ENCODE measurements at regions not wholly inside any gene's neighbourhood (a gene's known extent, or its start where the extent isn't known, plus 50 kb on each side); places are given as distances from the start of the nearest gene placed in this dataset.

DNA sequence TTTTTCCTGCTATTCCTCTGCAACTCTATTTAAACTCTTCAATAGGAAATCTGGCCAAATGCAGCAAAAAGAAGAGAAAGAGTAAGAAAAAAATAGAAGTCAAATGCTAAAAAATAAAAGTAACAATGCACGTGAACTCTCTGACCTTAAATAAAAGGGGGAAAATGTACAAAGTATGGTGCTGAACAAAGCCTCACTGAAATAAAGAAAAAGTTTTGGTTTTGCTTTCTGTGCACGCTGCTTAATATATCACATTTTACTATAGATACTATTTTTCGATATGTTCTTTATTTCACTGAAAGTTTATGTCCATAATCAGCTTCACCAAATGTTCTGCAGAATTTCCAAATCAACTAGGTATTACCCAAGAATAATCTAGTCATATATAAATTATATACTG lies 396.3 kb downstream of the CBLN2 start:
- WGBS (ENCODE audit: insufficient coverage): no CpG with 5 or more reads among the region's 3 CpGs
- CTCF ChIA-PET: no interaction called here

DNA sequence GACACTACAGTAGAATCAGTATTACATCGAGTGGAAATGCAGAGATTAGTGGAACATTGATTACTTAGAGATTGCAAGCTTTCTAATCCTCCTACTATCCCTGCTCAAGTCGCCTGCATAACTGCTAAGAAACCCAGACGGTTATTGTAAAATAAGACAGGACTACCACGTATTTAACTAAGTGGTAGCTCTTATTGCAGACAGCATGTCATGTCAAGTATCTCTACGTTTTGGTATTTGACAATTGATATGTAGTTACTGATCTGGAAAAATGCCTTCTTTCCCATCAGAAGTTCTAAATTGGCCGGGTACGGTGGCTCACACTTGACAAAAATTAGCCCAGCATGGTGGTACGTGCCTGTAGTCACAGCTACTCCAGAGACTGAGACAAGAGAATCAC lies 404.1 kb downstream of the CBLN2 start:
- no peaks in the 10 kb centered on the region for H3K9me3 ChIP-seq (ENCODE audit: control extremely low read depth in 1 of 5, control insufficient read depth in 4 of 5, insufficient read depth in 2 of 5, low read depth in 1 of 5, low read length in 4 of 5)
- H3K36me3 ChIP-seq (ENCODE audit: control insufficient read depth in 4 of 4, insufficient read depth in 4 of 4, low read length in 3 of 4): no peaks in the 10 kb centered on the region
- H3K4me3 ChIP-seq (ENCODE audit: control insufficient read depth in 1 of 7, extremely low read depth in 1 of 7, insufficient read depth in 4 of 7, low read depth in 2 of 7, low read length in 6 of 7): no peak overlapping the region
- no peak overlapping the region for H3K27ac ChIP-seq (ENCODE audit: insufficient read depth in 1 of 2, low read depth in 1 of 2, low read length in 2 of 2, poor library complexity in 1 of 2, severe bottlenecking in 2 of 2)
- no peak for DNase-seq
- WGBS (ENCODE audit: insufficient coverage): 89% methylated on average over 8 of the region's 8 CpGs
- no peaks in the 10 kb centered on the region for H3K4me1 ChIP-seq (ENCODE audit: control extremely low read depth in 1 of 4, control insufficient read depth in 4 of 4, insufficient read depth in 4 of 4, low read length in 3 of 4)
- ChIA-PET POLR2A (no interaction called here), CTCF (interaction anchor here (1.0 kb wide), 1 partner anchor 23 kb away, joined by 3 read pairs; no protein-coding TSS in a partner anchor)
- H3K27me3 ChIP-seq (replicated peaks in 2 of 5; ENCODE audit: control insufficient read depth in 4 of 5, insufficient read depth in 5 of 5, low read length in 4 of 5): no peaks in the 10 kb centered on the region

More for the DNA sequence above, 396.3 kb downstream of the CBLN2 start:
- no peak for DNase-seq
- POLR2A ChIA-PET: no interaction called here
- Histone ChIP-seq H3K4me3 (ENCODE audit: control insufficient read depth in 1 of 7, extremely low read depth in 1 of 7, insufficient read depth in 4 of 7, low read depth in 2 of 7, low read length in 6 of 7) (no peak overlapping the region), H3K4me1 (ENCODE audit: control extremely low read depth in 1 of 4, control insufficient read depth in 4 of 4, insufficient read depth in 4 of 4, low read length in 3 of 4) (no peaks in the 10 kb centered on the region), H3K27me3 (replicated peaks in 2 of 5; ENCODE audit: control insufficient read depth in 4 of 5, insufficient read depth in 5 of 5, low read length in 4 of 5) (no peaks in the 10 kb centered on the region), H3K27ac (ENCODE audit: insufficient read depth in 1 of 2, low read depth in 1 of 2, low read length in 2 of 2, poor library complexity in 1 of 2, severe bottlenecking in 2 of 2) (no peak overlapping the region), H3K36me3 (ENCODE audit: control insufficient read depth in 4 of 4, insufficient read depth in 4 of 4, low read length in 3 of 4) (no peaks in the 10 kb centered on the region), H3K9me3 (ENCODE audit: control extremely low read depth in 1 of 5, control insufficient read depth in 4 of 5, insufficient read depth in 2 of 5, low read depth in 1 of 5, low read length in 4 of 5) (no peaks in the 10 kb centered on the region)

DNA sequence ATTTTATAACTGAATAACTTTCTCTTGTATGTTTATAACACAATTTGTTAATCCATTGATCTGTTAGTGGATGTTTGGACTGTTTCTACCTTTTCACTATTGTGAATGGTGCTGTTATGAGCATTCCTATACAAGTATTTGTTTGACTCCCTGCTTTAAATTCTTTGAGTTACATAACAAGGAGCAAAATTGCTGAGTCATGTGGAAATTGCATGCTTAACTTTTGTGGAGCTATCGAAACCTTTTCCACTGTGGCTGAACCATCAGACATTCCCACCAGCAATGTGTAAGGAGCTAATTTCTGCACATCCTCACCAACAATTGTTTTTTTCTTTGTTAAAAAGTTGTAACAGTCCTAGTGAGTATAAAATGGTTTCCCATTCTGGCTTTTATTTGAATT lies 415.5 kb downstream of the CBLN2 start:
- H3K4me1 ChIP-seq (ENCODE audit: control extremely low read depth in 1 of 4, control insufficient read depth in 4 of 4, insufficient read depth in 4 of 4, low read length in 3 of 4): no peaks in the 10 kb centered on the region
- POLR2A ChIA-PET: no interaction called here
- no peaks in the 10 kb centered on the region for H3K36me3 ChIP-seq (ENCODE audit: control insufficient read depth in 4 of 4, insufficient read depth in 4 of 4, low read length in 3 of 4)
- H3K9me3 ChIP-seq (ENCODE audit: control extremely low read depth in 1 of 5, control insufficient read depth in 4 of 5, insufficient read depth in 2 of 5, low read depth in 1 of 5, low read length in 4 of 5): no peaks in the 10 kb centered on the region
- CTCF ChIA-PET: no interaction called here
- H3K27ac ChIP-seq (ENCODE audit: insufficient read depth in 1 of 2, low read depth in 1 of 2, low read length in 2 of 2, poor library complexity in 1 of 2, severe bottlenecking in 2 of 2): no peak overlapping the region
- DNase-seq: peak; percentile 1 to 19 (median 4)
- no peak overlapping the region for H3K4me3 ChIP-seq (ENCODE audit: control insufficient read depth in 1 of 7, extremely low read depth in 1 of 7, insufficient read depth in 4 of 7, low read depth in 2 of 7, low read length in 6 of 7)
- no peaks in the 10 kb centered on the region for H3K27me3 ChIP-seq (replicated peaks in 2 of 5; ENCODE audit: control insufficient read depth in 4 of 5, insufficient read depth in 5 of 5, low read length in 4 of 5)
- no CpG with 5 or more reads among the region's 1 CpG for WGBS (ENCODE audit: insufficient coverage)

DNA sequence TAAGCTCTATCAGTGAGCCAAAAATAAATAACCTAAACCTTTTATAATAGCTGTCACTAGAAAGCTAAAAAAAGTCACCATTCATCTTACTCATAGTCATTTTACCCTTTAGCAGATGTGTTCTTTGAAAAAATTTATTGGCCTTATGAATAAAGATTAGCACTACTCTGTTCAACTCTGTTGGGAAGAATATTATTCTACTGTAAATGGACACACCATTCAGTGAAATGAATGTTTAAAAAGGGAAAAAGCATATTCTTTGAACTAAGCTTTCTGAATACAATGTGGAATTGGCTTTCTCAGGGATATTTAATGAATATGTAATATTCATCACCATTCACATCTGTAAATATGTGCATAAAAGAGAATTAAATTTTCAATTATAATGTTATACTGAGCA lies 422.0 kb downstream of the CBLN2 start:
- POLR2A ChIA-PET: no interaction called here
- no peak for DNase-seq
- no peaks in the 10 kb centered on the region for H3K9me3 ChIP-seq (ENCODE audit: control extremely low read depth in 1 of 5, control insufficient read depth in 4 of 5, insufficient read depth in 2 of 5, low read depth in 1 of 5, low read length in 4 of 5)
- no peak overlapping the region for H3K27ac ChIP-seq (ENCODE audit: insufficient read depth in 1 of 2, low read depth in 1 of 2, low read length in 2 of 2, poor library complexity in 1 of 2, severe bottlenecking in 2 of 2)
- no peaks in the 10 kb centered on the region for H3K4me1 ChIP-seq (ENCODE audit: control extremely low read depth in 1 of 4, control insufficient read depth in 4 of 4, insufficient read depth in 4 of 4, low read length in 3 of 4)
- no peaks in the 10 kb centered on the region for H3K27me3 ChIP-seq (replicated peaks in 2 of 5; ENCODE audit: control insufficient read depth in 4 of 5, insufficient read depth in 5 of 5, low read length in 4 of 5)
- H3K36me3 ChIP-seq (ENCODE audit: control insufficient read depth in 4 of 4, insufficient read depth in 4 of 4, low read length in 3 of 4): no peaks in the 10 kb centered on the region
- no peak overlapping the region for H3K4me3 ChIP-seq (ENCODE audit: control insufficient read depth in 1 of 7, extremely low read depth in 1 of 7, insufficient read depth in 4 of 7, low read depth in 2 of 7, low read length in 6 of 7)
- CTCF ChIA-PET: no interaction called here

DNA sequence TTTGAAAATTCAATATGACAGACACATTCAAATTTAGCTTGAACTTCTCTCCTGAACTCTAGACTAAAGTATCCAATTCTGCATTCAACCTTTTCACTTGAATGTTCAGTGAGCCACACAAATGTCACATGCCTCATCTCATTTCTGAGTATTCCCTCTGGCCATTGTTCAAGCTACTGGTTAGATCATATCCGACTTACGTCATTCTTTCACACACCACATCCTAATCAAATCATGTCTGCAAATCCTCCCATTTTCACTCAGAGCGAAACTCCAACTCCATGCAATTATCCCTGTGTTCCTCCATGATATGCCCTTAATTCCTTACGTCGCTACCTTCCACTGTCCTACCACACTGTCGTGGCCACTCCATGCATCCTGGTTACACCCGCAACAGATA lies 425.1 kb downstream of the CBLN2 start:
- DNase-seq: no peak
- Histone ChIP-seq H3K27ac (ENCODE audit: insufficient read depth in 1 of 2, low read depth in 1 of 2, low read length in 2 of 2, poor library complexity in 1 of 2, severe bottlenecking in 2 of 2) (no peak overlapping the region), H3K4me1 (ENCODE audit: control extremely low read depth in 1 of 4, control insufficient read depth in 4 of 4, insufficient read depth in 4 of 4, low read length in 3 of 4) (no peaks in the 10 kb centered on the region), H3K27me3 (replicated peaks in 2 of 5; ENCODE audit: control insufficient read depth in 4 of 5, insufficient read depth in 5 of 5, low read length in 4 of 5) (no peaks in the 10 kb centered on the region), H3K36me3 (ENCODE audit: control insufficient read depth in 4 of 4, insufficient read depth in 4 of 4, low read length in 3 of 4) (no peaks in the 10 kb centered on the region), H3K4me3 (ENCODE audit: control insufficient read depth in 1 of 7, extremely low read depth in 1 of 7, insufficient read depth in 4 of 7, low read depth in 2 of 7, low read length in 6 of 7) (no peak overlapping the region), H3K9me3 (ENCODE audit: control extremely low read depth in 1 of 5, control insufficient read depth in 4 of 5, insufficient read depth in 2 of 5, low read depth in 1 of 5, low read length in 4 of 5) (no peaks in the 10 kb centered on the region)
- POLR2A ChIA-PET: no interaction called here
- CTCF ChIA-PET: no interaction called here
- 87% methylated on average over 7 of the region's 7 CpGs for WGBS (ENCODE audit: insufficient coverage)

DNA sequence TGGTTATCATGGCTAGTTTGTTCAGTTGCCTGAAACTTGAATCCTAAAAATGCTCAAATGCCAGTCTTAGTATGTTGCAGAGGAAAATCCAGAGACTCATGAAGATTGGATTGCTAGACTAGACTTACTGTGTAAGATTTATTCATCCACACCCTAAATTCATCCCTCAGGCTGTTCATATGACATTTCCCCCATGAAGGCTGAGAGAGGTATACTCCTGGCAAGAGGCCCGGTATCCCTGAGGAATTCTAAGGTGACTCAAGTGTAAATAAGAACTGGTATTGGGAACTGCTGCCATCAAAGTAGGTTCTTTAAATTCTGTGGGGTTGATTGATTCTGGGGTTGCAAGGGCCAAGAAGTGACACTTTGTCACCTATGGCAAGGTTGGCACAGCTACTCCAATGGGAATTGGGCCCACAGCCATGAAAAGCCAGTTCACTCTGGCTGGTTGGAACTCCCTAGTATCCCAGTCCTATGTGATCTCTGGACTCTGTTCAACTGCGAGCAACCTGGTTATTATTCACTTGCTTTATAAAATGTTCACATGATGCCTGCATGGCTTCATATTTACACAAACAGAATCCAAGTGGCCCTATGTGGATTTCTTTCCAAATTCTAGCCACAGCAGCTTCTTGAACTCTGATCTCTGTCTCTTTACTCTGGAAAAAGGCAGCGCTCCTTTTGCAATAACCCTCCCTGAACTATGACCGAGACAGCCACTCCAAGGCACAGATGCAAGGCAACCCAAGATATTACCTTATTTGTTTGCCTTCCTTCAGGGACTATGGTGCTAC lies 429.1 kb downstream of the CBLN2 start:
- Histone ChIP-seq H3K9me3 (ENCODE audit: control extremely low read depth in 1 of 5, control insufficient read depth in 4 of 5, insufficient read depth in 2 of 5, low read depth in 1 of 5, low read length in 4 of 5) (no peaks in the 10 kb centered on the region), H3K4me3 (ENCODE audit: control insufficient read depth in 1 of 7, extremely low read depth in 1 of 7, insufficient read depth in 4 of 7, low read depth in 2 of 7, low read length in 6 of 7) (no peak overlapping the region), H3K27ac (ENCODE audit: insufficient read depth in 1 of 2, low read depth in 1 of 2, low read length in 2 of 2, poor library complexity in 1 of 2, severe bottlenecking in 2 of 2) (no peak overlapping the region), H3K36me3 (ENCODE audit: control insufficient read depth in 4 of 4, insufficient read depth in 4 of 4, low read length in 3 of 4) (no peaks in the 10 kb centered on the region), H3K27me3 (replicated peaks in 2 of 5; ENCODE audit: control insufficient read depth in 4 of 5, insufficient read depth in 5 of 5, low read length in 4 of 5) (no peaks in the 10 kb centered on the region), H3K4me1 (ENCODE audit: control extremely low read depth in 1 of 4, control insufficient read depth in 4 of 4, insufficient read depth in 4 of 4, low read length in 3 of 4) (no peaks in the 10 kb centered on the region)
- ChIA-PET POLR2A (no interaction called here), CTCF (no interaction called here)
- 100% methylated on average over 3 of the region's 4 CpGs for WGBS (ENCODE audit: insufficient coverage)
- no peak for DNase-seq

DNA sequence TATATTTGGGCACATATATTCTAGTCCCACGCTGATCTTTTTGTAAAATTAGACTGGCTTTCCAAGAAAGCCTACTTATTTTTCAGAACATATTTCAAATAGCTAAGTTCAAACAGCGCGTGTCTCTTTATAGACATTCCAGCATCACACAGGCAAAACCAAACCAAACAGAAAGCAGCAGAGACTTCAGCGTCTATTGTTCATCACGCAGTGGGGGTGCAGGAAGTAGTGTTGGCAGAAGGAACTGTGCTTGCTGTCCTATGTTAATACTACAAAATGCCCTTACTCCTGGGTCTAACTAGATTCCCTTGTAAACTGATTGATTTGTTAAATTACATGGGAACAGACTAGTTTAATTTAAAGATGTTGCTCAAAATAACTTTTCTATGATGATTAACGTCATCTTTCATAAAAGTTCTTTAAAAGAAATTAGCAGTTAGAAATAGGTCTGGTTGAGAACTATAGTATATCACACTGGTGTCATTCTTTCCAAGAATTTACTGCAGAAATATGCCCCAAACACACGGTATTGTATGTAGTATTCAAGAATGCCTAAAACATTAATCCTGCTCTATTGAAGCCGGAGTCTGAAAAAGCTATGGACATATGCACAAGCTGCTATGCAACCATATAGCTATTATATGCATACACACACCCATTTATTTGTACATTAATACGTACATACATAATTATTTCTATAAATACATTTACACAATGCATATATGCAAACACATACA lies 436.3 kb downstream of the CBLN2 start:
- no peaks in the 10 kb centered on the region for H3K4me1 ChIP-seq (ENCODE audit: control extremely low read depth in 1 of 4, control insufficient read depth in 4 of 4, insufficient read depth in 4 of 4, low read length in 3 of 4)
- H3K9me3 ChIP-seq (ENCODE audit: control extremely low read depth in 1 of 5, control insufficient read depth in 4 of 5, insufficient read depth in 2 of 5, low read depth in 1 of 5, low read length in 4 of 5): no peaks in the 10 kb centered on the region
- H3K27ac ChIP-seq (ENCODE audit: insufficient read depth in 1 of 2, low read depth in 1 of 2, low read length in 2 of 2, poor library complexity in 1 of 2, severe bottlenecking in 2 of 2): no peak overlapping the region
- H3K4me3 ChIP-seq (ENCODE audit: control insufficient read depth in 1 of 7, extremely low read depth in 1 of 7, insufficient read depth in 4 of 7, low read depth in 2 of 7, low read length in 6 of 7): no peak overlapping the region
- 67% methylated on average over 1 of the region's 9 CpGs for WGBS (ENCODE audit: insufficient coverage)
- no peaks in the 10 kb centered on the region for H3K27me3 ChIP-seq (replicated peaks in 2 of 5; ENCODE audit: control insufficient read depth in 4 of 5, insufficient read depth in 5 of 5, low read length in 4 of 5)
- ChIA-PET CTCF (no interaction called here), POLR2A (no interaction called here)
- H3K36me3 ChIP-seq (ENCODE audit: control insufficient read depth in 4 of 4, insufficient read depth in 4 of 4, low read length in 3 of 4): no peaks in the 10 kb centered on the region
- peak in 1 of 3 donors; percentile 0 for DNase-seq
